ENCODE measurements at regions not wholly inside any gene's neighbourhood (a gene's known extent, or its start where the extent isn't known, plus 50 kb on each side); places are given as distances from the start of the nearest gene placed in this dataset.

- Mint-ChIP-seq H3K27ac (no peak overlapping the region), H3K27me3 (ENCODE audit: insufficient read depth) (no peaks in the 10 kb centered on the region; the same call in 1 of the 2 replicates), H3K4me3 (no peak overlapping the region), H3K9me3 (no peaks in the 10 kb centered on the region), H3K36me3 (ENCODE audit: low read depth) (no peaks in the 10 kb centered on the region), H3K4me1 (ENCODE audit: low read depth) (peaks cover 31% of the 10 kb centered on the region)
- DNase-seq, result no peak
- no peak for TF ChIP-seq CTCF (IDR thresholded peaks at IDR 0.05)
Observed at GRCh38 chr3:188000361-188000861, 153.5 kb upstream of the LPP start.

- H3K4me1 Mint-ChIP-seq (ENCODE audit: low read depth), result peaks cover 24% of the 10 kb centered on the region
- no peaks in the 10 kb centered on the region for H3K9me3 Mint-ChIP-seq
- TF ChIP-seq CTCF (IDR thresholded peaks at IDR 0.05), result no peak
- no peak for DNase-seq
- no peak overlapping the region for H3K27ac Mint-ChIP-seq
- no peak overlapping the region for H3K4me3 Mint-ChIP-seq
- no peaks in the 10 kb centered on the region; the same call in 1 of the 2 replicates for H3K27me3 Mint-ChIP-seq (ENCODE audit: insufficient read depth)
- H3K36me3 Mint-ChIP-seq (ENCODE audit: low read depth), result no peaks in the 10 kb centered on the region
Observed at GRCh38 chr3:188001093-188001492, 152.9 kb upstream of the LPP start.

- no peak overlapping the region for H3K27ac Mint-ChIP-seq
- H3K9me3 Mint-ChIP-seq, result no peaks in the 10 kb centered on the region
- H3K4me1 Mint-ChIP-seq (ENCODE audit: low read depth), result peaks cover 16% of the 10 kb centered on the region
- TF ChIP-seq CTCF (IDR thresholded peaks at IDR 0.05), result no peak
- H3K36me3 Mint-ChIP-seq (ENCODE audit: low read depth), result no peaks in the 10 kb centered on the region
- DNase-seq, result no peak
- H3K27me3 Mint-ChIP-seq (ENCODE audit: insufficient read depth), result no peaks in the 10 kb centered on the region
- H3K4me3 Mint-ChIP-seq, result no peak overlapping the region
Observed at GRCh38 chr3:188001926-188002325, 152.0 kb upstream of the LPP start.

- no peaks in the 10 kb centered on the region for H3K27me3 Mint-ChIP-seq (ENCODE audit: insufficient read depth)
- H3K4me1 Mint-ChIP-seq (ENCODE audit: low read depth), result peaks cover 8% of the 10 kb centered on the region
- no peak overlapping the region for H3K27ac Mint-ChIP-seq
- no peaks in the 10 kb centered on the region for H3K9me3 Mint-ChIP-seq
- no peak for DNase-seq
- no peak for TF ChIP-seq CTCF (IDR thresholded peaks at IDR 0.05)
- H3K36me3 Mint-ChIP-seq (ENCODE audit: low read depth), result no peaks in the 10 kb centered on the region
- H3K4me3 Mint-ChIP-seq, result no peak overlapping the region
Observed at GRCh38 chr3:188002626-188003138, 151.3 kb upstream of the LPP start.

GRCh38 chr3:188003188-188004171 is 150.5 kb upstream of the LPP start:
- Mint-ChIP-seq H3K4me3 (no peak overlapping the region), H3K27ac (no peak overlapping the region), H3K9me3 (no peaks in the 10 kb centered on the region), H3K36me3 (ENCODE audit: low read depth) (no peaks in the 10 kb centered on the region), H3K4me1 (ENCODE audit: low read depth) (peaks cover under 1% of the 10 kb centered on the region; the same call in 1 of the 2 replicates), H3K27me3 (ENCODE audit: insufficient read depth) (no peaks in the 10 kb centered on the region)
- TF ChIP-seq CTCF (IDR thresholded peaks at IDR 0.05), result no peak
- DNase-seq, result no peak
